ENCODE measurements at regions not wholly inside any gene's neighbourhood (a gene's known extent, or its start where the extent isn't known, plus 50 kb on each side); places are given as distances from the start of the nearest gene placed in this dataset.

- TF ChIP-seq EGR1 (IDR thresholded peaks at IDR 0.05) (no peak), USF1 (IDR thresholded peaks at IDR 0.05) (no peak), TAF1 (IDR thresholded peaks at IDR 0.05; ENCODE audit: low read depth) (no peak), FOXM1 (IDR thresholded peaks at IDR 0.05; ENCODE audit: borderline replicate concordance, low read depth) (no peak), ZBTB7A (IDR thresholded peaks at IDR 0.05; ENCODE audit: low read depth) (no peak), EP300 (IDR thresholded peaks at IDR 0.05; ENCODE audit: borderline replicate concordance) (no peak), MAX (IDR thresholded peaks at IDR 0.05) (no peak), YY1 (IDR thresholded peaks at IDR 0.05; ENCODE audit: low read depth) (no peak), CREB1 (IDR thresholded peaks at IDR 0.05; ENCODE audit: low read depth) (no peak), TEAD4 (IDR thresholded peaks at IDR 0.05) (no peak), RAD21 (IDR thresholded peaks at IDR 0.05; ENCODE audit: low read depth) (no peak), NFIC (IDR thresholded peaks at IDR 0.05) (no peak), TCF12 (IDR thresholded peaks at IDR 0.05; ENCODE audit: low read depth) (no peak), CEBPB (IDR thresholded peaks at IDR 0.05) (no peak), REST (IDR thresholded peaks at IDR 0.05; ENCODE audit: low read depth) (no peak)
Measured at GRCh38 chr15:62218841-62219240, 53.8 kb upstream of the C2CD4B start.

GRCh38 chr15:62219799-62220198 lies 54.7 kb upstream of the C2CD4B start:
- TF ChIP-seq MAX (IDR thresholded peaks at IDR 0.05) (no peak), YY1 (IDR thresholded peaks at IDR 0.05; ENCODE audit: low read depth) (no peak), CREB1 (IDR thresholded peaks at IDR 0.05; ENCODE audit: low read depth) (no peak)

- TF ChIP-seq TCF12 (IDR thresholded peaks at IDR 0.05; ENCODE audit: low read depth) (no peak), TEAD4 (IDR thresholded peaks at IDR 0.05) (no peak), RAD21 (IDR thresholded peaks at IDR 0.05; ENCODE audit: low read depth) (no peak), EGR1 (IDR thresholded peaks at IDR 0.05) (no peak), YY1 (IDR thresholded peaks at IDR 0.05; ENCODE audit: low read depth) (no peak)
Measured at GRCh38 chr15:62223020-62223419, 57.9 kb upstream of the C2CD4B start.

GRCh38 chr15:62228604-62229003 lies 63.5 kb upstream of the C2CD4B start:
- TF ChIP-seq EGR1 (IDR thresholded peaks at IDR 0.05) (no peak), TEAD4 (IDR thresholded peaks at IDR 0.05) (no peak), REST (IDR thresholded peaks at IDR 0.05; ENCODE audit: low read depth) (no peak), MAX (IDR thresholded peaks at IDR 0.05) (no peak), FOXM1 (IDR thresholded peaks at IDR 0.05; ENCODE audit: borderline replicate concordance, low read depth) (no peak), ZBTB7A (IDR thresholded peaks at IDR 0.05; ENCODE audit: low read depth) (no peak), TCF12 (IDR thresholded peaks at IDR 0.05; ENCODE audit: low read depth) (no peak), EP300 (IDR thresholded peaks at IDR 0.05; ENCODE audit: borderline replicate concordance) (no peak), USF1 (IDR thresholded peaks at IDR 0.05) (no peak), CEBPB (IDR thresholded peaks at IDR 0.05) (no peak), NFIC (IDR thresholded peaks at IDR 0.05) (no peak), YY1 (IDR thresholded peaks at IDR 0.05; ENCODE audit: low read depth) (no peak), RAD21 (IDR thresholded peaks at IDR 0.05; ENCODE audit: low read depth) (no peak), CREB1 (IDR thresholded peaks at IDR 0.05; ENCODE audit: low read depth) (no peak), TAF1 (IDR thresholded peaks at IDR 0.05; ENCODE audit: low read depth) (no peak)

GRCh38 chr15:62231856-62232255 lies 66.8 kb upstream of the C2CD4B start:
- TF ChIP-seq YY1 (IDR thresholded peaks at IDR 0.05; ENCODE audit: low read depth), result no peak
- no peak for TF ChIP-seq NFIC (IDR thresholded peaks at IDR 0.05)
- no peak for TF ChIP-seq TAF1 (IDR thresholded peaks at IDR 0.05; ENCODE audit: low read depth)
- TF ChIP-seq TEAD4 (IDR thresholded peaks at IDR 0.05), result no peak
- no peak for TF ChIP-seq REST (IDR thresholded peaks at IDR 0.05; ENCODE audit: low read depth)
- TF ChIP-seq CREB1 (IDR thresholded peaks at IDR 0.05; ENCODE audit: low read depth), result no peak
- TF ChIP-seq FOXM1 (IDR thresholded peaks at IDR 0.05; ENCODE audit: borderline replicate concordance, low read depth), result no peak
- TF ChIP-seq RAD21 (IDR thresholded peaks at IDR 0.05; ENCODE audit: low read depth), result no peak
- TF ChIP-seq EGR1 (IDR thresholded peaks at IDR 0.05), result no peak
- TF ChIP-seq TCF12 (IDR thresholded peaks at IDR 0.05; ENCODE audit: low read depth), result no peak
- no peak for TF ChIP-seq MAX (IDR thresholded peaks at IDR 0.05)
- TF ChIP-seq CEBPB (IDR thresholded peaks at IDR 0.05), result no peak
- TF ChIP-seq EP300 (IDR thresholded peaks at IDR 0.05; ENCODE audit: borderline replicate concordance), result no peak
- TF ChIP-seq USF1 (IDR thresholded peaks at IDR 0.05), result no peak
- no peak for TF ChIP-seq ZBTB7A (IDR thresholded peaks at IDR 0.05; ENCODE audit: low read depth)
